ENCODE measurements at regions not wholly inside any gene's neighbourhood (a gene's known extent, or its start where the extent isn't known, plus 50 kb on each side); places are given as distances from the start of the nearest gene placed in this dataset.
A peak's percentile ranks its signal among the peaks of the same experiment; 100 is the strongest.

DNA sequence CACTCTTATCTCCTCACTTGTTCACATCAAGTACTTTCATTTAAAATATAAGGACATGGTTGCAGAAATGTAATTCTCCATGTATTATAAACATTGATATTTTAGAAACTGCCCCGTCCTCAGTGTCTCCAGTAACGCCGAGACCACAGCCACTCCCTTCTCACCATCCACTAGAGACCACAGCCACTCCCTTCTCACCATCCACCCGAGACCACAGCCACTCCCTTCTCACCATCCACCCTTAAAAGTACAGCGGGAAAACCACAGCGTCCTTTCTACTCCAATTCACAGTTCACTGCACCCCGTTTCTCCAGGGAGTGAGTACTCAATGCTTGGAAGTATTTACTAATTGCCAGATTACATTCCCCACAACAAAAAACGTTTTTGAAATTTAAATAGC, 1452.2 kb upstream of the ACVR2A start:
- Mint-ChIP-seq H3K4me3 (no peak overlapping the region), H3K9me3 (no peaks in the 10 kb centered on the region), H3K27me3 (ENCODE audit: low read depth) (no peaks in the 10 kb centered on the region), H3K4me1 (no peaks in the 10 kb centered on the region), H3K27ac (no peak overlapping the region), H3K36me3 (ENCODE audit: low read depth) (no peaks in the 10 kb centered on the region)
- TF ChIP-seq, protein P1, sequence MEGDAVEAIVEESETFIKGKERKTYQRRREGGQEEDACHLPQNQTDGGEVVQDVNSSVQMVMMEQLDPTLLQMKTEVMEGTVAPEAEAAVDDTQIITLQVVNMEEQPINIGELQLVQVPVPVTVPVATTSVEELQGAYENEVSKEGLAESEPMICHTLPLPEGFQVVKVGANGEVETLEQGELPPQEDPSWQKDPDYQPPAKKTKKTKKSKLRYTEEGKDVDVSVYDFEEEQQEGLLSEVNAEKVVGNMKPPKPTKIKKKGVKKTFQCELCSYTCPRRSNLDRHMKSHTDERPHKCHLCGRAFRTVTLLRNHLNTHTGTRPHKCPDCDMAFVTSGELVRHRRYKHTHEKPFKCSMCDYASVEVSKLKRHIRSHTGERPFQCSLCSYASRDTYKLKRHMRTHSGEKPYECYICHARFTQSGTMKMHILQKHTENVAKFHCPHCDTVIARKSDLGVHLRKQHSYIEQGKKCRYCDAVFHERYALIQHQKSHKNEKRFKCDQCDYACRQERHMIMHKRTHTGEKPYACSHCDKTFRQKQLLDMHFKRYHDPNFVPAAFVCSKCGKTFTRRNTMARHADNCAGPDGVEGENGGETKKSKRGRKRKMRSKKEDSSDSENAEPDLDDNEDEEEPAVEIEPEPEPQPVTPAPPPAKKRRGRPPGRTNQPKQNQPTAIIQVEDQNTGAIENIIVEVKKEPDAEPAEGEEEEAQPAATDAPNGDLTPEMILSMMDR (IDR thresholded peaks at IDR 0.05; ENCODE audit: unreplicated experiment in 3 of 3), result no peak

DNA sequence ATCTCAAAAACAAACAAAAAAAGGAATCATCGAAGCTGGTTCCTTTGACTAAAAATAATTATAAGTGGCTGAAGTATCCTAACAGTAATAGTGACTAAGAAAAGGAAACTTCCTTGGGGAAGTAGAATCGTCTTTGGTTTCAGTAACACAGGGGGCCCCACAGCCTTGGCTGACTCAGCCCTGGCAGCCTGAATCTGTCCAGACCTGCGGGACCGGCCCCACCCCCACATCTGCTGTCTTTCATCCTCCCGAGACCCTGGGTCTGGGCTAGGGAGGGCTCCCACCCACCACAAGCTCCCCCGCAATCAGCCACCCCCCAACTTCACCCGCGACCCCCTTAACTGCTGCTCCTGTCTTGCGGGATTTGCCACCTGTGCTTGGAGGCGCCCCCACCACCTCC, 1452.6 kb upstream of the ACVR2A start:
- TF ChIP-seq, protein P1 (IDR thresholded peaks at IDR 0.05; ENCODE audit: unreplicated experiment in 3 of 3), result no peak
- no peak overlapping the region for H3K27ac Mint-ChIP-seq
- H3K27me3 Mint-ChIP-seq (ENCODE audit: low read depth), result no peaks in the 10 kb centered on the region
- H3K4me1 Mint-ChIP-seq, result no peaks in the 10 kb centered on the region
- no peaks in the 10 kb centered on the region for H3K9me3 Mint-ChIP-seq
- no peaks in the 10 kb centered on the region for H3K36me3 Mint-ChIP-seq (ENCODE audit: low read depth)
- H3K4me3 Mint-ChIP-seq, result no peak overlapping the region

DNA sequence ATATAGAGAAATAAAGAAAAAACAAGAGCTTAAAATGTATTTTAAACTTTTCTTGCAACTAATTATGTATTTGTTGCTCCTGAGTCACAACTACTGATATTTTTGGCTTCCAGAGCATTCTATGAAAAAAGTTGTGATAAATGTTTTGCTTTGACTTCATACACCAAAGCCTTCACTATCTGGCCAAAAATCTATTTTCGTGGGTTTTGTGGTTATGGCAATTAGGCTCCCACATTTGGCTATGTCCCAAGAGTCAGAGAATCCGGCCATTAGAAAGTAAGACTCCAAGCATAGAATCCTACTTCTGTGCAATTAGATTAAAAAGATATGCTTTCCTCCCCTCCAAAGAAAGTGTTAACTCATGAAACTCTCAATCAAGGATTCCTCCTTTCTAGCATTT, 1456.1 kb upstream of the ACVR2A start:
- H3K27ac Mint-ChIP-seq, result no peak overlapping the region
- H3K9me3 Mint-ChIP-seq, result no peaks in the 10 kb centered on the region
- no peaks in the 10 kb centered on the region for H3K36me3 Mint-ChIP-seq (ENCODE audit: low read depth)

DNA sequence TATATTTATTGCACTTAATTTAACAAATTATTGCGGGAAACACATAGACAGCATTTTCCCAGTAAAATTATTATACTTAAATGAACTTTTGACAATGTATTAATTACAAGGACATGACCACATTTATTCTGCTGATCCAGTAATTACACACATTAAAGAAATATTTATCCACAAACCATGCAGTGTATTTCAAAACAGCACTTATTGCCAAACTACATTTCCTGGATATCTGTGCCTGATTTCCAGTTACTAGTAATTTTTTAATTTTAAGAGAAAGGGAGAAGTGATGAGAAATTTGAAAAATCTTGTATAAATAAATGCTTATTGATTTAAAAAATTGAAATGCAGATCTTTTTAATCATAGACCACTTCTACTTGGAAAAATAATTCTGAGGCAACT, 1458.7 kb upstream of the ACVR2A start:
- no peak overlapping the region for H3K4me3 Mint-ChIP-seq
- TF ChIP-seq, protein P1 (IDR thresholded peaks at IDR 0.05; ENCODE audit: unreplicated experiment in 3 of 3), result no peak
- H3K27ac Mint-ChIP-seq, result peak overlapping the region in 1 of 3 experiments; percentile 3
- H3K36me3 Mint-ChIP-seq (ENCODE audit: low read depth), result no peaks in the 10 kb centered on the region
- no peaks in the 10 kb centered on the region for H3K9me3 Mint-ChIP-seq
- no peaks in the 10 kb centered on the region for H3K27me3 Mint-ChIP-seq (ENCODE audit: low read depth)
- H3K4me1 Mint-ChIP-seq, result no peaks in the 10 kb centered on the region

More for the DNA sequence above, 1456.1 kb upstream of the ACVR2A start:
- Mint-ChIP-seq H3K4me1 (no peaks in the 10 kb centered on the region), H3K4me3 (no peak overlapping the region), H3K27me3 (ENCODE audit: low read depth) (no peaks in the 10 kb centered on the region)
- TF ChIP-seq, protein P1 (IDR thresholded peaks at IDR 0.05; ENCODE audit: unreplicated experiment in 3 of 3), result no peak

DNA sequence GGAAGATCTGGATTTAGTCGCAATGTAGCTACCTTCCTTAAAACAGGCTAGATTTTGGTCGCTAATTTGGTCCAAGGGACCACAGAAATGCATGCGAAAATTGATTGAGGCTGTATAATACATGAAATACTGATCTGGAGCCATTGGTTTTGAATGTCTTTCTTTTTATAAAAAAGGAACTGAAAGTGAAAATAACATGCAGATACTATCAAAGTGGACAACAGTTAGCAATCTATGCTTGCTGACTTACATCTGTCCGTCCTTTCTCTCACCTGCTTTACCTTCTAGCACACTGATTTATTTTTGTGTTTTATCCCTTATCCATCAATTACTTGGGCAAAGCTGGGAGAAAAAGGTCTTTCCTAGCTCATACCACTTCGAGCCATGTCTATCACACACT, 1459.8 kb upstream of the ACVR2A start:
- H3K9me3 Mint-ChIP-seq, result no peaks in the 10 kb centered on the region
- TF ChIP-seq, protein P1 (IDR thresholded peaks at IDR 0.05; ENCODE audit: unreplicated experiment in 3 of 3), result no peak
- H3K27ac Mint-ChIP-seq, result no peak overlapping the region
- no peaks in the 10 kb centered on the region for H3K4me1 Mint-ChIP-seq
- no peaks in the 10 kb centered on the region for H3K27me3 Mint-ChIP-seq (ENCODE audit: low read depth)
- H3K4me3 Mint-ChIP-seq, result no peak overlapping the region
- H3K36me3 Mint-ChIP-seq (ENCODE audit: low read depth), result no peaks in the 10 kb centered on the region

DNA sequence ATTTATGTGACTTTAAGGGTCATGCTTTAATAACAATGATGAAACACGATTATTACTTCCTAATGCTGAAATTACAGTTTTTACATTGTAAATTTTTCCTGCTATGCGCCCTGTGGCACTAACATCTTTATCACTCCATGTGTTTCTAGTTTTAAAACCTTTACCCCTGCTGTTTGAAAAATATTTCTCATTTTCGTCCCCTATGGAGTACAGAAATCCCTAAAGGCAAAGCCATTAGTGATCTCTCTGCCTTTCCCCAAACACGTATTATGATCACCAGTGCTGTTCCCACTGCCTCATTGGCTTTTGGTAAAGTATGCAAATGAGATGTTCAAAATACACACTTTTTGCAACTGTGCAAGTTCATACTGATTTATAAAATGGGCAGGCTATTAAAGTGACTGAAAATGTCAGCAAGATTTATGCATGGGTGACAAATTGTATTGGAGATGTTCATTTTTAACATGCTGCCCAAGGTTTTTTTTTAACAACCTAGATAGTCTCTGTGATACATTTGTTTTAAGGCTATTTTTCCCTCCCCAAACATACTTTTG, 1468.2 kb upstream of the ACVR2A start:
- H3K27me3 Mint-ChIP-seq (ENCODE audit: low read depth), result no peaks in the 10 kb centered on the region
- H3K4me1 Mint-ChIP-seq, result peaks cover 5% of the 10 kb centered on the region
- H3K36me3 Mint-ChIP-seq (ENCODE audit: low read depth), result no peaks in the 10 kb centered on the region
- no peak overlapping the region for H3K4me3 Mint-ChIP-seq
- H3K9me3 Mint-ChIP-seq, result peaks cover 12% of the 10 kb centered on the region
- peak overlapping the region in 1 of 3 experiments; percentile 78 for H3K27ac Mint-ChIP-seq
- TF ChIP-seq, protein P1 (IDR thresholded peaks at IDR 0.05; ENCODE audit: unreplicated experiment in 3 of 3), result no peak
